Kidney tubule cell (primary cell): ENCODE measurements at regions not wholly inside any gene's neighbourhood (a gene's known extent, or its start where the extent isn't known, plus 50 kb on each side); places are given as distances from the start of the nearest gene placed in this dataset.

Experiments used
- DNase-seq: peaks from one replicate; pipeline ENCODE4 v3.0.0-alpha.2; 2018; ENCODE audit warnings: low spot score

DNA sequence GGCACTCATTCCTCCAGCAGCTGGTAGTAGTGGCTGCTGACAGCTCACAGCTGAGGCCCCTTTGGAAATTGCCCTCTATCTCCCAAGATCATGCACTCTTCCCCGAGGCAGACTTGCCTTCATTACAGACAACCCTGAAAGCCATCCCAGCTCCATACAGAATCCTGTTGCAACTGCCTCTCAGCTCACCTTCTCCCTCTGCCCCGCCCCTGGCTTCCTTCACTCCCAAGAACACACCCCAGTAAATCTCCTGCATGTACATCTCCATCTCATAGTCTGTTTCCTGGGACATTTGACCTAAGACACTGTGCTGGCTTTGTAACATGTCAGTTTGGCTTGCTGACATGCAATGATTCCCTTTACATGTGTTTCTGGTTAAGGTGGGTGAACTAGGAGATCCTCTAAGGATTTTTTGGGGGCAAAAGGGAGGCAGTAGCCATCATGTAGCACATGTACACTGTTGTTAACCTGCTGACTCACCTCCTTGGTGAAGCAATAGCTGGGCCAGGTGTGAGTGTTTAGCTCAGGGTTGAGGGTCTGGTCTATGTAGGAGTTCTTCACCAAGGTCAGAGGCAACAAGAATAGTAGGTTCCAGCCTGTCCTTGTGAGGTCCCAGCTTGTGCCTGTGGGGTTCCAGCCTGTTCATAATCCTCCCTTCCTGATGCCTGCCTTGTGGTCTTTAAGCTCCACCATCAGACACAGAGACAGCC is 179.6 kb downstream of the CSNK2A3 start:
- no peak for DNase-seq

DNA sequence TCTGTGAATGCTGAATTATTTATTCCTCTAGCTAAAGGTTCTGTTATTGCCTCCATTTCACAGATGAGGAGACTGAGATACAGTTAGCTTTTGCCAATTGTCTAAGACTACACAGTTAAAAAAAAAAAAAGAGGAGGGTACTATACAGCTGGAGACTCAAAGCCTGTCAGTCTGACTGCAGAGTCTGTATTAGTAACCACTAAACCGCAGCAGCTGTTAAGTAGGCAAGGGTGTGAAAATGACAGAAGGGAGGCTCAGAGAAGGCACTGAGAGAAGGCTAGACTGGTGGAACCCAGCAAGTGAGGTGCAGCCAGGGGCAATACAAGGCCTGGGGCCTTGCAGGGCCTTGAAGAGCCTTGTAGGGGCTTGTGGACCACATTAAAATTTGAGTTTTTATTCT is 181.2 kb downstream of the CSNK2A3 start:
- no peak for DNase-seq

DNA sequence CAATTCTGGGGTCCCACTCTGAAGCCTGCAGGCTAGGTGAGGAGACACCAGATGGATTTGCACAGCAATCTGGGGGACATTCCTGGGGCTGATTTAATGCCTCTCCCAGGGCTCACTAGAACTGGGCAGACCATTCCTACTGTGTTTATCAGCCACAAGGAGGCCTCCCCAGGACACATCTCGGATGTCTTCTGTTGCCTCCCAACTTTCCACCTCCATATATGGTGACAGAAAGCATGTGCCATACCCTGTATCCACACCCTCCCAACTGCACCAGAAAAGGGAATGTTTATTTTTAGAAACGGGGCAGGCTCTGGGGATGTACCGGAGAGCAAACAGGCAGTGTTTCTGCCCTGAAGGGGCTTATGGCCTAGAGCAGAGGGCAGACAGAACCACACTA is 181.8 kb downstream of the CSNK2A3 start:
- no peak for DNase-seq

DNA sequence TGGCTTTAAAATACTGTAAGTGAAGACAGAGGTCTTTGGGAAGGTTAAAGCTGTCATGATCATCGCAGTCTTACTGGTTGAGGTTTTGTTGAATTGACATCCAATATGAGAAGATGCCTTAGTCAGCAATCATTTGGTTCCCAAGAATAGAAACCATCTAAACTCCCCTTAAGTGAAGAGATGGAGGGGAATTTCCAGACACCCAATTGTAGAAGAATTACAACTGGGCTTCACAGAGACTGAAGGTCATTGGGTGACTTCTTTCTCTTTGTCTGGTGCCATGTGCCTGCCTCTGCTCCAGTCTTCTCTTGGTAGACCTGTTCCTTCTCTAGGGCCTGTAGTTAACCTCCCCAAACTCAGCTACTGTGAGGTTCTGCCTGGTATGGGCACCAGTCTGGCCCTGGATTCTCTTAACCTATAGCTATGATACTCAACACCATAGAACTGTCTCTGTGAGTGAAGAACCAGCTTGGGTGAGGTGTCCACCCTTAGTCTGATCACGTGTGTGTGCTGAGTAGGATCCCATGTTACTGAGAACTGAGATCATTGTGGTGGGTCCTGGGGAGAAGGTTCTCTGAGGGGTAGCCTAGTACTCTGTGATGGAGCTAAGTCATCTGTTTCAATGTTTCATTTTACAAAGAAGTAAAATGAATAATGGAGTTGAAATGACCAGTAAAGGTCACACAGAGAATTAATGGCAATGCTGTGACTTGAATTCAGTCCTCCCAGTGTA is 182.5 kb downstream of the CSNK2A3 start:
- no peak for DNase-seq

DNA sequence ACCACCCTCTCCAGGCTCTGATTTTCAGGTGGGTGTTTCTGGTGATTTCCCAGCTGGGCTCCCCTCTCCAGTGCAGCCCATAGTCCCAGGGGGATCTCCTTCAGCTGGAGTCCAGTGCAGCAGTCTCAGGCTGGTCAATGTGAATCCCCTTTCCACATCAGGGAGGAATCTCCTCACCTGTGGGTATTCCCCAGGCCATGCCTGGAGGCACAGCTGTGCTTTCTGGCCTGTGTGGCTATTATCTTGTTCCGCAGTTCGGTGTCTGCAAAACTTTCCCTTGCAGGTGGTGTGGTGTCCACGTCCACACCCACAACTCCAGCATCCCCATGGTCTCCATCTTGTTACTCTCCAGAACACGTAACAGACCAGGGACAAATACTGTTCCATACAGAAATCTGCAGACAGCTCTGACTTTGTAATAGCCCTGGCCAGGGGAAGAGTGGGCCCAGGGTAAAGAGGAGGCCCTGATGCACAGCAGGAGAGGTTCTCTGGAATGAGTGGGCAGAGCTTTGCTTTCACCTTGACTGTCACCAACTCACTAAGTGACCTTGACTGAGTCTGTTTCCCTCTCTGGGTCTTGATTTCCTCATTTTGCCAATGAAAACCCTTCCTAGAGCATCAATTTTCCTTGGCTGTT is 183.2 kb downstream of the CSNK2A3 start:
- no peak for DNase-seq

DNA sequence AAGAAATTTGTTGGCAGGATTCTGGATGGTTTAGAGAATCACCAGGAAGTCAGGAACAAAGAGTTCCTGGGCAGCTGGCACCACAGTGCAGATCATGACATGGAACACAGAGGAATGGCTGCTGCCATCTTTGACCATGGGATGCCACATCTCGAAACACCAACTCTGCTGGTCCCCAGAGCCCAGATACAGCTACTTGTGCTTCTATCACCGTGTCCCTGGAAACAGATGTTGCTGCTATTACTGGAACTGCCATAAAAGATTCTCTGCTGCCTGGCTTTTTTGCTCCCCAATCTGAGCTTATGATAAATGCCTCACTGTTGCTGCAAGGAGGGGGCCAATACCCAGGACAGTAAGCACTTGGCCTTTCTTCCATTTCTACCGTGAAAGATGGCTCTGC is 185.2 kb downstream of the CSNK2A3 start:
- no peak for DNase-seq

DNA sequence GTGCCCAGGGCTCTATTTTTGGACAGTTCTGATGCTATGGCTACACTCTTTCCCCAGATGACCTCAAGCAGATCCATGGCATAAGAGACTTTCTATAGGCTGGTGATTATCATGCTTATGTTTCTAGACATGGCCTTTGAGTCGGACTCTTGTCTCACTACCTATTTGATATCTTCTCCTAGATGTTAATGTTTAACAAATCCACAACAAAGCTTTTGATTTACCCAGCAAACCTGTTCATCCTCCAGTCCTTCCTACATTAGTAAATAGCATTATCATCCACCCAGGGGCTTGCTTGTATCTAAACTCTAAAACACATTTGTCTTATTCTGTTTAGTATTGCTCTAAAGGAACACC is 188.7 kb downstream of the CSNK2A3 start:
- DNase-seq, result no peak

DNA sequence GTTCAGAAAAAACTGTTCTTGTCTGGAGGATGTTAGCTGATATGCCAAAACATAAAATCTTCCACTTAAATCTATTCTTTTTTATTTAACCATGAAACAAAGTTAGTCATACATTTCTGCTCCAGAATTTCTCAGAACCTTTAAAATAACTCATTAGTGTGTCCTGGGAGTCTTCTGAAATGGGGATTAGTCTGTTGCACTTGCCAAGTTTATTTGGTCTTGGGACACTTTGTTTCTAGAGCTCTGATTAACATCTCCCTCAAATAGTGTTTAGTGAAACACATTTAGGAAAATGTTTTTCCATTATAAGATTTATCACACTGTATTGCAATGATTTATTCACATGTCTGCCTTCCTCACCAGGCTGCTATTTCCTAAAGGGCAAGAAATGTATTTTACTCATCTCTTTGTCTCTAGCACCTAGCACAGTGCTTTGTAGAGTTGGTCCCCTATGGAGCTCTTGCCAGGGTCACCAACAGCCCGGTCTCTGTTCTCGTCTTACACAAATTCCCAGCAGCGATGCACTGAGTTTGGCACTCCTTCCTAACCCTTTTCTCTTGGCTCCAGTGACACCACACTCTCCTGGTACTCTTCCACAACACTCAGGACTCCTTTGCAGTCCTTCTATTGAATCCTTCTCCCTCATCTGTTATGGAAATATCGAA is 189.2 kb downstream of the CSNK2A3 start:
- no peak for DNase-seq

DNA sequence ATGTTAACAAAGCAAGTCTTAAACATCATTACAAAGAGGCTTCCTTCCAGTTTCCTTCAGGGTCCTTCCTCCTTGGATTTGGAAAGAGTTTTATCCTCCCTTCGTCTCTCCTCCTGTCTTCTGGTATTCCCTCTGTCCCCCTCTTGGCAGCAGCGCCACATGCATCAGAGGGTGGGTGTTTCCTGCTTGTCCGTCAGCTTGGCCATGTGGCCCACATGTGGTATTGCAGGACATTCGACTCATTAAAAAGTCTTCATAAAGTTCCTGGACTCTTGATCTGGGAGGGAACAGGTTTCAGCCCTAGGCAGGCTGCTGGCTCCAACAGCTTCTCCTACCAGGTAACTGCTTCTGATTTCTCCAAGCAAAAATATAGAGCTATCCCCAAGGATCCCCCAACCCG is 189.8 kb downstream of the CSNK2A3 start:
- peak; percentile 8 for DNase-seq

DNA sequence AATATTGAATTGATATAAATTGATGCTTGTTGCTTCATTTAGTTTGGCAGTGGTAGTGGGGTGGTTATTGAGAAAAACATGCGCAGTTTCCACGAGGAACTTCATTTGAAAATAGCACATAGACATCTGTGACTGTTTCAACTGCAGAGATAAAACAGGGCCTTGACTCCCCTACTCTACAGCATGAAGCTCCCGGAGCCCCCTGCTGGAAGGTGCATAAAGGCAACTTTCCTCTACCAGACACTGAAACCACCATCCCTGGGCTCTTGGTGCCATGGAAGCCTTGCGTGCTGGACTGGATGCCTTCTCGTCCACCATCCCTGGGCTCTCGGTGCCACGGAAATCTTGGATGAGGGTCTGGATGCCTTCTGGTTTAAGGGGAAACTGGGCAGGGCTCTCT is 195.9 kb downstream of the CSNK2A3 start:
- peak; percentile 26 for DNase-seq

DNA sequence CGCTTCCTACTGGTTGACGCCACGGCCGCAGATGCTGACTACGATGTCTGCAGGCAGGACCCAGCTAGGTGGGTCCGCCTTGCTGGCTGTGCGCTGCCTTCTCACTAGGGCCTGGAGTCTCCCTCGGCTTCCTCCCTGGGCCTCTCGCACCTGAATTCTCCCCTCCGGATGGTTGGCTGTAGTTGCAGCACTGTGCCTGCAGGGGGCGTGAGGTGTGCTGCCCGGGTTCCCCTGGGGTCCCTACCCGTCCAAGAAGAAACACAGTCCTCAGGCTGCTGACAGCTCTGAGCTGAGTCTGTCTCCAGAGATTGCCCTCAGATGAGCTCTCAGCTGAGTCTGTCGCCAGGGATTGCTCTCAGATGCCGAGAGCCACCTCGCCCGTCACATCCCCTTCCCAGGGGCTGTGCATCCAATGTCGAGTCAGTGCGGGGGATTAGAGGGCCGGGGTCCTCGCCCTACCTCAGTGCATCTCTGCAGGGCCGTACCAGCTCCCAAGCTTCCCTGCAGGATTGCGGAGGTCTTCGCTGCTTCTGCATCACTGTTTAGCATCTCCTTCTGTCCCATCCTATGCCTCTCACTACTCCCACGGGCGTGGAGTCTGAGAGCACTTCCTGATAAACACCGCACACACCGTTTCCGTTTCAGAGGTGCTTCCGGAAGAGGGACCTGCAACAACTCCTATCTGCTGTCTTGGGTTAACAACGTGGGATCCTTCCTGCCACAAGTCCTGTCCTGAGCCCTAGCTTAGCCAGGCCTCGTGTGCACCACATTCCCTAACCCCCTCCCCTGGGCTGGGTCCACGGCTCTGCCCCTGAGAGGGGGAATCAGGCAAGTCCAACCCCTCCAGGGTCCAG is 196.9 kb downstream of the CSNK2A3 start:
- peak; percentile 6 for DNase-seq

DNA sequence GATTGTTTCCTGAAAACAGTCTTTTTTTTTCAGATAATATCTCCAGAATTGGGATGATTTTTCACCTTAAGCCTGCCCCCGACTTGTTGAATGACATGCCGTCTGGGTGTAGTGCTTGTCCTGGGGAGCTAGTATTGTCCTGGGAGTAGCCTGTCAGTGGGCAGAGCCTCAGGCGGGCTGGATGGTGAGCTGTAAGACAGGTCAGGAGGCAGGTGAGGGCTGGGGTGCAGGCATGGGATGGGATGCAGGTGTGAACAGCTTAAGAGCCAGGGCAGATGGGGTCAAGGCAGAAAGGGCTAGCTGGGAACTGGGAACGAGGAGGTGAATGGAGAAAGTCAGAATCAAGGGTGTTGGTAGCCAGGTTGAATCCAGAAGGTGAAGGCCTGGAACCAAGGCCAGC is 200.2 kb downstream of the CSNK2A3 start:
- no peak for DNase-seq

DNA sequence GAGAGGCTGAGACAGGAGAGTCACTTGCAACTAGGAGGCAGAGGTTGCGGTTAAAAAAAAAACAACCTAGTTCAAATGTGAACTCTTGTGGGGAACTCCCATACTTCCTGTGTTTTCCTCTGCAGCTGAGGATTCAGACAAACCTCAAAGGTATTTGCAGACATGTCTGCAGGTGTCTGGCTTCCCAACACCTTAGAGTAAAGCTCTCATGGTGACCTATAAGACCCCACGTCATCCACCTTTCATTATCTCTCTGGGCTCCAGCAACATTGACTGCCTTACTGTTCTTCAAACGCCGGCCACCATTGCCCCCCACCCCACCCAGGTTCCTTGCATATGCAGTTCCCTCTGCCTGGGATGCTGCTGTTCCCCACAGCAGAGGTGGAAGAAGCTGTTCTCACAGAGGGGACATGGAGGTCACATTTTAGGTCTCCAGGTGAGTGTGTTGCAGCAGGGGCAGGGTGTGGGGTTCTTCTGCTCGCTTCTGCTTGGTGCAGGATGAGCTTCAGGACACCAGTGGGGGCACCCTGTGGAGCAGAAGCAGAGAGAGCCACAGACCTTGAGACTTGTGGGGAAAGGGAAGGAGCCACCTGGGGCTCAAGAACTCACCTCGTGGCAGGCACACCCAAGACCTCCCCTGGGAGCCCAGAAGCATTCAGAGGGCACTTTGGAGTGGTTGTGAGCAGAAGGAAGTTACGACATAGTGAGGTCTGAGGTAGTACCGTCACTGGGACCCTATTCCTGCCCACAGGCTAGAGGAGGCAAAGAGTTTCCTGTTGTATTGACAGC is 203.2 kb downstream of the CSNK2A3 start:
- DNase-seq, result no peak

DNA sequence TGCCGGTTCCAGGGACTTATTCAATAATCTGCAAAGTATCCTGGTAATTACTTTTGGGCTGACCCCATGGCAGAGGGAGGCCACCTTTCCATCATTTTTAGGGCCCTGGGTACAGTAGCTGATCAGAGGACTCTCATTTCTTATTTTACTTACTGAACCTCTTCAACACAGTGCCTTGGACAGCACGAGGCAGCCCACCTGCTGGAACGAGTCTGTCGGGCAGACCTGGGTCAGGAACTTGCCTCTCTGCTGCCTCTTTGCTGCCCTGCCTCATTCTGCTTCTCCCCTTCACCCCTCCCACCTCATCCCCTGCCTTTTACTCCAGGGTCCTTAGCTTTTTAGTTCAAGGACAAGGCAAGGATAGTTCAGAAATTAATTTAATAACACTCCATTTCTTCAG is 204.5 kb downstream of the CSNK2A3 start:
- no peak for DNase-seq

DNA sequence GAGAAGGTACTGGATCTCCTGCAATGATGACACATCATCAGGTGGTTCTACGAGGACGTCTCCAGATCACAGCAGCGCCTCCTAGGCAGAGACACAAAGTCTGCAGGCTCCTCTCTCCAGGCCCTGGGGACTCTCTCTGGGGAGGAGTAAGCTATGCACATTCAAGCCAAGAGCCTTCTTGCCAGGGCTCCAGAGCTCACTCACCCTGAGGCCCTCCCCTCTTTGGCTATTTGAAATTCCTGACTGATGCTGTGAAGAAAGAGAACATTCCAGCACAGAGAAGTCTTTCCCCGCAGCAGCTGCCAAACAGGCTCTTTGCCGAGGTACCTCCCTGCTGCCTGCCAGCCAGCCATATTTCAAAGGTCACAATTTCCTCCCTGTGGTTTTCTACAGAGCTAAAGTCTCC is 204.9 kb downstream of the CSNK2A3 start:
- DNase-seq, result peak; percentile 93

DNA sequence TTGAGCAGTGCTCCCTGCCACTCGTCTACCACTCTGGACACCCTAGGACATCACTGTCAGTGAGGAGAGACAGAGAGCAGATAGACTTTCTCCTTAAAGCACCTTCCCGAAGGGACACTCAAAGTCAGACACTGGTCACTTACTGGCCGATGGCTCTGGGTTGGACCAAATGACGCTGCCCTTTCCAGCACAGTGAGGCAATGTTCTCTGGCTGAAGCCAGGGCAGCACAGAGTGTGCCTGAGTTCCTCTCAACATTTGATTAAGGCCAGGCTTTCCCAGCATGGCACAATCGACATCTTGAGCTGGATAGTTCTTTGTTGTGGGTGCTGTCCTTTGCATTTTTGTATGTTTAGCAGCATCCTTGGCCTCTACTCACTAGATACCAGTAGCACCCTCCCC is 206.2 kb downstream of the CSNK2A3 start:
- DNase-seq, result no peak

DNA sequence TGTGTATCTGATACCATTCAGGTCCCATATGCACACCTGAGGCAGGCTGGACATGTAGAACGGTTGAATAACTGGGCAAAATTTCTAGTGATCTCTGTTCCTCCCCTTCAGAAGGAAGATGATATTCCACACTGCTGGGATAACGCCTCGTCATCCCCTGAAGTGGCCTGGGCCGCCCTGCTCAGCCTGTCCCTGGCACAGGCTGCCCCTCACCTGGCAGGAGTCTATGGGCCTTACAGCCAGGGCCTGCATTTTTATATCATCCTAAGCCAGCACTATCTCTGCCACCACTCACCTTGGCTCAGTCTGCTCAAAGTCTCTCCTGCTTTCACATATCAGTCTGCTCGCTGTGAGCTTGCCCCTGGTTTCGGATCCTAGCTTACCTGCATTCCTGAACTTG is 209.2 kb downstream of the CSNK2A3 start:
- no peak for DNase-seq

DNA sequence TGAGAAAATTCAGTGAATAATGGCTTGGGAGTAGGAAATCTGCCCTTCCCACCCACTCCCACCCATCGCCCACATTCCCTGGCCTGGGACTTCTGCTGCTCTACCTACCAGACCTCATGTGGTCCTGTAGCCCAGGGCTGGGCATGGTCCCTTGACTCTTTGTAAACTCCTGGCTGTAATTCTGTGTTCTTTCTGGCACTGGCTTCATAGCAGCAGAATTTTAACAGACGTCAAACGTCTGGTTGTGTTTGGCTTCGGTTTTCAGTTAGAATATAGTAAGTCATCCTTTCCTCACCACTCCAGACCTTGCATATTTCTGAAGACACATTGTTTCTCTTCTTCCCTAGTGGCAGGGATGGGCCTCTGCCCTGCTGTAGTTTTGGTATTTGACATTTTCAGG is 210.6 kb downstream of the CSNK2A3 start:
- no peak for DNase-seq

DNA sequence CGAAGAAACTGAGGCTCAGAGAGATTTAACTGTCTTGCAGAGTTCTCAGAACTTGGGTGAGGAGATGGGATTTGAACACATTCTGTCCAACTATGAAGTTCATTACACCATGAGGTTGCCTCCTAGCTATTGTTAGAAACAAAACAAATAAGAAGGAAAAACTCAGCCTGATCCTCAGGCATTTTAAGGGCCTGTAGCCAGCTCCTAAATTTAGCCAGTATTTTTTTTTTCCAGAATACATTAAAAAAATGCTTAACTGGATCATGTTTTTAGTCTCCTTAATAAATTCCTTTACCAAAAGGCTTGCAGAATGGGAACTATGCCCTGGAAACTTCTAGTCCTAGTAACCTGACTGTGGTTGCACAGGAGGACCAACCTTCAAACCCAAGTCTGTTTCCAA is 212.0 kb downstream of the CSNK2A3 start:
- no peak for DNase-seq

DNA sequence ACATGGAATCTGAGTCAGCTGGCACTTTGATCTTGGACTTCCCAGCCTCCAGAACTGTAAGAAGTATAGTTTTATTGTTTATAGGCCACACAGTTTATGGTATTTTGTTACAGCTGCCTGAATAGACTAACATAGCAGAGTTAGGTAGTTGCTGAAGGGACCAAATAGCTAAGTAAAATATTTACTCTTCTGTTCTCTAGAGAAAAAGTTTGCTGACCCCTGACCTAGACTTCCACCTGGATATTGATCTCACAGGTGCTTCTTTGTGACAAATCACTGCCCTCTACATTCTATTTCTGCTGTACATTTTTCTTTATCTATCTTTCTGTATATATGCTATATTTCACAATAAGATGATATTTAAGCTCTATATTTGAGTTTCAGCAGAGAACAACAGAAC is 212.5 kb downstream of the CSNK2A3 start:
- no peak for DNase-seq

DNA sequence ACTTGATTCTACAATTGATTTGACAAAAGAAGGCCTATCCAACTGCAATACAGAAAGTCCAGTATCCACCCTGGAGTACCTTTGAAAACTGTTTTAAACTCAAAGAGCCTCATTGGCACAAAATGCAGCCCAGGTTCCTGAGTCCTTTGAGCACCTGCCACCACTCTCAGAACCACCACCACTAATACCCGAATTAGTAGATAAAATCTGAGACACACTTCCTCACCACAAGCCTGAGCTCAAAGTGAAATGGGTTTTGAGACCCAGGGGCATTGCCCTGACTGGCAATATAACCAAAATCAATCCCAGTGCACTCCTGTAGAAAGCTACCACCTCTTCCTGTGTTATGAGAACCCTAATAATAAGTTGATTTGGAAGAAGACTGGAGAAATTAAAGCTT is 215.7 kb downstream of the CSNK2A3 start:
- no peak for DNase-seq
